ENCODE measurements at regions not wholly inside any gene's neighbourhood (a gene's known extent, or its start where the extent isn't known, plus 50 kb on each side); places are given as distances from the start of the nearest gene placed in this dataset.
A peak's percentile ranks its signal among the peaks of the same experiment; 100 is the strongest.

DNA sequence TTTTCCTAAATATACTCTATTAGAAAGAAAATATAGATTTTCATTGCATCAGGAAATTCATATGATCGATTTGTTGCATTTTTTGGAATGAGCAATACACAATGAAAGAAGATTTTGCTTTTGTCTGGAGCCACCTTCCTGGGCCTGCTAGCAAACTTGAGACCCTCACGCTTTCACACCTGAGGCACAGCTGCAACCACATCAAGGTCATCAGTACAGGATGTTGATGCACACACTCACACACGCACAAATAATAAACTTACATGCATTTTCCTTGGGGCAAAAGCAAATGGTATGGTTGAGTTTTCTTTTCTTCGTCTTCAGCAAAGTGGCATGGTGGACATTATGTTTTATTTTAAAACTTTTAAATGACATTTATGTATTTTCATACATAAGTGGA is 64.8 kb upstream of the SATB1 start:
- H3K27ac ChIP-seq (ENCODE audit: low read depth, low read length), result no peak overlapping the region
- no peaks in the 10 kb centered on the region for H3K36me3 ChIP-seq (ENCODE audit: control insufficient read depth in 1 of 2, insufficient read depth in 2 of 2, low read length in 2 of 2)
- WGBS (ENCODE audit: extremely low coverage, insufficient coverage, insufficient read length), result no CpG with 5 or more reads among the region's 4 CpGs
- no peaks in the 10 kb centered on the region for H3K27me3 ChIP-seq (ENCODE audit: insufficient read depth, low read length)
- H3K4me3 ChIP-seq (ENCODE audit: low read depth, low read length), result no peak overlapping the region
- peaks cover 0 to 2% of the 10 kb centered on the region in 2 experiments for H3K4me1 ChIP-seq (ENCODE audit: control insufficient read depth in 1 of 2, insufficient read depth in 2 of 2, low read length in 2 of 2)
- DNase-seq, result no peak
- H3K79me1 ChIP-seq (ENCODE audit: low read length), result no peaks in the 10 kb centered on the region
- no peak overlapping the region for H2BK120ac ChIP-seq (ENCODE audit: insufficient read depth, low read length, poor library complexity)
- no peak overlapping the region for H2AFZ ChIP-seq (ENCODE audit: insufficient read depth, low read length, poor library complexity)
- H4K12ac ChIP-seq (ENCODE audit: low read depth, low read length), result no peak overlapping the region
- no peak overlapping the region for H2BK12ac ChIP-seq (ENCODE audit: low read length)
- H3K23ac ChIP-seq (ENCODE audit: low read length), result no peak overlapping the region
- no peaks in the 10 kb centered on the region for H3K79me2 ChIP-seq (ENCODE audit: control insufficient read depth, insufficient read depth, low read length, poor library complexity)
- no peak overlapping the region for H4K91ac ChIP-seq (ENCODE audit: low read depth, low read length)
- no peak overlapping the region for H3K4me2 ChIP-seq (ENCODE audit: low read length)
- H3K9me3 ChIP-seq (ENCODE audit: insufficient read depth, low read depth, low read length), result no peaks in the 10 kb centered on the region
- H4K8ac ChIP-seq (ENCODE audit: low read depth, low read length), result no peak overlapping the region
- no peak overlapping the region for H2AK5ac ChIP-seq (ENCODE audit: low read length)
- H3K4ac ChIP-seq (ENCODE audit: low read depth, low read length), result no peak overlapping the region
- no peak overlapping the region for H3K14ac ChIP-seq (ENCODE audit: low read length)
- no peak overlapping the region for H3K9ac ChIP-seq (ENCODE audit: low read length)
- no peak overlapping the region for H2BK5ac ChIP-seq (ENCODE audit: low read depth, low read length, poor library complexity)
- no peak overlapping the region for H3K18ac ChIP-seq (ENCODE audit: low read length)

DNA sequence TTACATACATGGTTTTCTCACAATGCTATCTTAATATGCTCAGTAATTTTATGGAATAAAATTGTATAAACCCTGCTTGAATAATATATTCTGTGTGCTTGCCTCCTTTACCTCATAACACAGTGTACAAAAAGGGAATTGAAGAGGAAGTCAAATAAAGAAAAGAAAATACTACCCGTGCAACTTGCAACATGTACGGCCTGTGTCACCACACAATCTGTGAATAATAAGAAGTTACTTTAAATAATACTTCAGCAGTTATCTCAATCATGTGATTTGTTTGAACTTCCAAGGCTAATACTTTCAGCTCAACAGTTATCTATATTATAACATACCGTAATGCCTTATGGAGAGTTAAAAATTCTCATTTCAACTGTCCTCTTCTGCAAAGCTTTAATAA is 58.1 kb upstream of the SATB1 start:
- Histone ChIP-seq H3K27me3 (ENCODE audit: insufficient read depth, low read length) (no peaks in the 10 kb centered on the region), H3K9me3 (ENCODE audit: insufficient read depth, low read depth, low read length) (no peaks in the 10 kb centered on the region), H3K79me1 (ENCODE audit: low read length) (no peaks in the 10 kb centered on the region), H3K18ac (ENCODE audit: low read length) (no peak overlapping the region), H2BK120ac (ENCODE audit: insufficient read depth, low read length, poor library complexity) (no peak overlapping the region), H3K23ac (ENCODE audit: low read length) (no peak overlapping the region), H4K12ac (ENCODE audit: low read depth, low read length) (no peak overlapping the region), H3K9ac (ENCODE audit: low read length) (no peak overlapping the region), H3K4ac (ENCODE audit: low read depth, low read length) (no peak overlapping the region), H3K36me3 (ENCODE audit: control insufficient read depth in 1 of 2, insufficient read depth in 2 of 2, low read length in 2 of 2) (no peaks in the 10 kb centered on the region), H3K4me1 (ENCODE audit: control insufficient read depth in 1 of 2, insufficient read depth in 2 of 2, low read length in 2 of 2) (no peaks in the 10 kb centered on the region), H2AFZ (ENCODE audit: insufficient read depth, low read length, poor library complexity) (no peak overlapping the region), H3K79me2 (ENCODE audit: control insufficient read depth, insufficient read depth, low read length, poor library complexity) (no peaks in the 10 kb centered on the region), H4K91ac (ENCODE audit: low read depth, low read length) (no peak overlapping the region), H2AK5ac (ENCODE audit: low read length) (no peak overlapping the region), H4K8ac (ENCODE audit: low read depth, low read length) (no peak overlapping the region), H2BK12ac (ENCODE audit: low read length) (no peak overlapping the region), H3K27ac (ENCODE audit: low read depth, low read length) (no peak overlapping the region), H3K14ac (ENCODE audit: low read length) (no peak overlapping the region), H3K4me2 (ENCODE audit: low read length) (no peak overlapping the region), H2BK5ac (ENCODE audit: low read depth, low read length, poor library complexity) (no peak overlapping the region), H3K4me3 (ENCODE audit: low read depth, low read length) (no peak overlapping the region)
- no peak for DNase-seq
- no CpG with 5 or more reads among the region's 3 CpGs for WGBS (ENCODE audit: extremely low coverage, insufficient coverage, insufficient read length)

DNA sequence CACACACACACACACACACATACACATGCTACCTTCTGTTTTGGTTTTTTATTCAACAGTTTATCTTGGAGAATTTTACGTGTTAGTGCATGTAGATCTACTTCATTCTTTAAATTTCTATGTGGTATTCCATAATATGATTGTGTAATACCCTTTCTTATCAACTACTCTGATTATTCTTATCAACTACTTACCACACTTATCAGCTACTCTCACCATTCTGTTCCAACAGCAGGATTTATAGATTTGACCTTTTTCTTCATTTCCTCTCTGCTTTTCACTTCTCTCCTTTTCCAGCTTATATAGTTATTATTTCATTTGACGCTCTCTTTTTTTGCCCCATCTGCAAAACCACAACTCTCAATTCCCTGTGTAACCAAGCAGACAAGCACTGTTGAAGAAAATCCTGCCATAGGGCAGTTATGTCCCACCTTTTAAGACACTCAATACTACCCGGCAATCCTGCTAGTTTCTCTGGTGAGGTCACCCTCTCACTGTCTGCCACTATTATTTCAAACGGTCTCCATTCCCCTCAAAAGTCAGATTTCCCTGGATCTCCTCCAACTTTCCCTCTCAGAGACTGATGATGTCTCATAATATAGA is 56.9 kb upstream of the SATB1 start:
- H3K79me1 ChIP-seq (ENCODE audit: low read length), result no peaks in the 10 kb centered on the region
- H4K8ac ChIP-seq (ENCODE audit: low read depth, low read length), result no peak overlapping the region
- H3K9me3 ChIP-seq (ENCODE audit: insufficient read depth, low read depth, low read length), result no peaks in the 10 kb centered on the region
- no peak overlapping the region for H4K12ac ChIP-seq (ENCODE audit: low read depth, low read length)
- no peak overlapping the region for H3K23ac ChIP-seq (ENCODE audit: low read length)
- no peak overlapping the region for H3K4ac ChIP-seq (ENCODE audit: low read depth, low read length)
- no peaks in the 10 kb centered on the region for H3K27me3 ChIP-seq (ENCODE audit: insufficient read depth, low read length)
- no peak overlapping the region for H3K4me3 ChIP-seq (ENCODE audit: low read depth, low read length)
- WGBS (ENCODE audit: extremely low coverage, insufficient coverage, insufficient read length), result no CpG with 5 or more reads among the region's 4 CpGs
- H2BK12ac ChIP-seq (ENCODE audit: low read length), result no peak overlapping the region
- no peak overlapping the region for H3K14ac ChIP-seq (ENCODE audit: low read length)
- no peak overlapping the region for H2BK5ac ChIP-seq (ENCODE audit: low read depth, low read length, poor library complexity)
- H3K27ac ChIP-seq (ENCODE audit: low read depth, low read length), result no peak overlapping the region
- H4K91ac ChIP-seq (ENCODE audit: low read depth, low read length), result no peak overlapping the region
- peak; percentile 11 to 67 for DNase-seq
- H3K4me2 ChIP-seq (ENCODE audit: low read length), result no peak overlapping the region
- no peaks in the 10 kb centered on the region for H3K4me1 ChIP-seq (ENCODE audit: control insufficient read depth in 1 of 2, insufficient read depth in 2 of 2, low read length in 2 of 2)
- no peak overlapping the region for H3K9ac ChIP-seq (ENCODE audit: low read length)
- H3K18ac ChIP-seq (ENCODE audit: low read length), result no peak overlapping the region
- no peak overlapping the region for H2AK5ac ChIP-seq (ENCODE audit: low read length)
- no peak overlapping the region for H2AFZ ChIP-seq (ENCODE audit: insufficient read depth, low read length, poor library complexity)
- no peak overlapping the region for H2BK120ac ChIP-seq (ENCODE audit: insufficient read depth, low read length, poor library complexity)
- H3K79me2 ChIP-seq (ENCODE audit: control insufficient read depth, insufficient read depth, low read length, poor library complexity), result no peaks in the 10 kb centered on the region
- no peaks in the 10 kb centered on the region for H3K36me3 ChIP-seq (ENCODE audit: control insufficient read depth in 1 of 2, insufficient read depth in 2 of 2, low read length in 2 of 2)

DNA sequence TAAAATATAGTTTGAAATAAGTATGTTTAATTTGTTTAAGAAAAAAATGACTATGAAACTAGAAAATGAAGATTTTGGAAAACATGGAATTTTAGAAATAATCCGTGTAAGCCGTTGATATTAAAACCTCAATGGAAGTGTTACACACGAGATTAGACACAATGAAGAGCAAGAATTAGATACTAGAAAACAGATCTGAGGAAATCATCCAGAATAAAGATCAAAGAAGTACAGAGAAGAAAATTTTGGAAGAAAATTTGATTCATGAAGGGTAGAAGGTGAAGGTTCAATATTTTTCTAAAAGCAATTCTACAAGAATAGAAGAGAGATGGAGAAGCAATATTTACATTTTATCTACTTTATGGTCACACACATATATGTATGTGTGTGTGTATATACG is 52.5 kb upstream of the SATB1 start:
- no peak overlapping the region for H3K14ac ChIP-seq (ENCODE audit: low read length)
- no peaks in the 10 kb centered on the region for H3K27me3 ChIP-seq (ENCODE audit: insufficient read depth, low read length)
- no peak overlapping the region for H3K4ac ChIP-seq (ENCODE audit: low read depth, low read length)
- no peaks in the 10 kb centered on the region for H3K36me3 ChIP-seq (ENCODE audit: control insufficient read depth in 1 of 2, insufficient read depth in 2 of 2, low read length in 2 of 2)
- H3K18ac ChIP-seq (ENCODE audit: low read length), result no peak overlapping the region
- DNase-seq, result no peak
- no peak overlapping the region for H4K12ac ChIP-seq (ENCODE audit: low read depth, low read length)
- no peak overlapping the region for H3K9ac ChIP-seq (ENCODE audit: low read length)
- no peak overlapping the region for H4K91ac ChIP-seq (ENCODE audit: low read depth, low read length)
- no peak overlapping the region for H4K8ac ChIP-seq (ENCODE audit: low read depth, low read length)
- H3K79me2 ChIP-seq (ENCODE audit: control insufficient read depth, insufficient read depth, low read length, poor library complexity), result no peaks in the 10 kb centered on the region
- H2BK5ac ChIP-seq (ENCODE audit: low read depth, low read length, poor library complexity), result no peak overlapping the region
- no peak overlapping the region for H2AFZ ChIP-seq (ENCODE audit: insufficient read depth, low read length, poor library complexity)
- no peaks in the 10 kb centered on the region for H3K79me1 ChIP-seq (ENCODE audit: low read length)
- no peaks in the 10 kb centered on the region for H3K9me3 ChIP-seq (ENCODE audit: insufficient read depth, low read depth, low read length)
- no peak overlapping the region for H2AK5ac ChIP-seq (ENCODE audit: low read length)
- H3K23ac ChIP-seq (ENCODE audit: low read length), result no peak overlapping the region
- no peak overlapping the region for H3K4me3 ChIP-seq (ENCODE audit: low read depth, low read length)
- H2BK12ac ChIP-seq (ENCODE audit: low read length), result no peak overlapping the region
- no peaks in the 10 kb centered on the region for H3K4me1 ChIP-seq (ENCODE audit: control insufficient read depth in 1 of 2, insufficient read depth in 2 of 2, low read length in 2 of 2)
- no peak overlapping the region for H2BK120ac ChIP-seq (ENCODE audit: insufficient read depth, low read length, poor library complexity)
- no peak overlapping the region for H3K4me2 ChIP-seq (ENCODE audit: low read length)
- no peak overlapping the region for H3K27ac ChIP-seq (ENCODE audit: low read depth, low read length)
- WGBS (ENCODE audit: extremely low coverage, insufficient coverage, insufficient read length), result no CpG with 5 or more reads among the region's 4 CpGs
